HG02678 (cell line): ENCODE measurements at regions not wholly inside any gene's neighbourhood (a gene's known extent, or its start where the extent isn't known, plus 50 kb on each side); places are given as distances from the start of the nearest gene placed in this dataset.
"Not testable (repeated sequence)": the region's sequence is repeated elsewhere in the genome, so short reads cannot be mapped to it uniquely, and the experiment has no call there.

Source experiments
- ATAC-seq: cut with Tn5 transposase; IDR thresholded peaks from one replicate; pipeline ENCODE4 v1.9.1; 2021; ENCODE audit warnings: mild to moderate bottlenecking, moderate library complexity; ENCODE audit not compliant: unreplicated experiment

DNA sequence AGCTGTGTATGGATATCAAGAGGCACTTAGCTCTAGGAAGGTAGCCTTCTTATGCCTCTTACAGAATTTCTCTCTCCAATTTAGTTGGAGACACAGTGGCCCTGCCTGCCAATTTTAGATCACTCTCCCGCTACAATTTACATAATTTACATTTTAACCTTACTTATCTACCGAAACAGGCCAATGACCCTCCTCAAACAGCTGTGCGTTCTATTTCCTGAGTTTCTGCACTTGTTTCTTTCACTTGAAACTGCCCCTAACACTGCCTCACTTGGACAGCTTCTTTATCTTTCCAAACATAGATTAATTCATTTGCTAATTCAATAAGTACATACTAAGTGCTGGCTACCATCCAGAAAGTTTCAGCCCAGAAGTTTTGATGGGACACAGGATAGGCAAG, 52.9 kb upstream of the HDDC2 start:
- peak; percentile 59 for ATAC-seq

DNA sequence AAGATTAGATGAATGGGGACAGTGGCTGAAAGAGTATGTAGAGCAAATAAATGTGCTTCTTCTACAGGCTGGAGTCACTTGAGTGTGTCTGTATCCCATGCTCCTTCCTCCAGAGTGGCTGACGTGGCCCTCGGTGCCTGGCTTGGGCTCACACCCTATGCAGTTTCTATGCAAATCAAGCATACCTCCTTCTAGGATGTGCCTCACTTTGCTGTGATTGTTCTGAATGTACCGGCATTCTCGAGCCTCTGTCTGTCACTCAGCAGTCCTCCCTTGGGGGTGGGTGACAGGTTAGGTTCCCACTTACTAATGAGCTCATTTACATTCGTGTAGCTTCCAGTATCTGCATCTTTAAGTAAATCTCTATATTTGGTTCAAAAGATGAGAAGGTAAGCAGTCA, 55.1 kb upstream of the HDDC2 start:
- ATAC-seq, result peak; percentile 51

GRCh38 chr6:125357515-125358256, 55.9 kb upstream of the HDDC2 start:
- peak; percentile 55 for ATAC-seq

GRCh38 chr6:125358898-125359297, 57.1 kb upstream of the HDDC2 start:
- no peak for ATAC-seq

DNA sequence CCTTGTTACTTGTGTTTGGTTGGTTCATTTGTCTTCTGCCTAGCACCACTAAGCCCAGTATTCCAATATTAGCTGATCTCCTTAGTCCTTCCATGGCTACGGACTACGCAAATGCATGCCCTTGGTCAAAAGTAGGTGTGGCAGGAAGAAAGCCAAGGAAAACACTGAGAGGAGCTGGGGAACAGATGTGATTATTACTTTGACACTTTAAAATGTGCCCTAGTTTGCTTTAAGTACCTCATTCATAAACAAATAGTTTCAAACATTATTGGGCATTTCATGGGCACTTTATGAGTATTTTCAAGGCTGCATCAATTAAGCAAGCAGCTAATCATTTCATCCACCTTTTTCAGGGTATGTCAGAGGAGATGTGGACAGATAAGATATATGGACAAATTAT, 60.1 kb upstream of the HDDC2 start:
- ATAC-seq, result no peak

- ATAC-seq, result no peak
Observed at GRCh38 chr6:125363039-125363823, 61.5 kb upstream of the HDDC2 start.

GRCh38 chr6:125363824-125364165, 62.0 kb upstream of the HDDC2 start:
- ATAC-seq, result no peak

GRCh38 chr6:125365230-125365629, 63.5 kb upstream of the HDDC2 start:
- ATAC-seq, result no peak

- ATAC-seq, result no peak
Observed at GRCh38 chr6:125367036-125367782, 65.4 kb upstream of the HDDC2 start.

DNA sequence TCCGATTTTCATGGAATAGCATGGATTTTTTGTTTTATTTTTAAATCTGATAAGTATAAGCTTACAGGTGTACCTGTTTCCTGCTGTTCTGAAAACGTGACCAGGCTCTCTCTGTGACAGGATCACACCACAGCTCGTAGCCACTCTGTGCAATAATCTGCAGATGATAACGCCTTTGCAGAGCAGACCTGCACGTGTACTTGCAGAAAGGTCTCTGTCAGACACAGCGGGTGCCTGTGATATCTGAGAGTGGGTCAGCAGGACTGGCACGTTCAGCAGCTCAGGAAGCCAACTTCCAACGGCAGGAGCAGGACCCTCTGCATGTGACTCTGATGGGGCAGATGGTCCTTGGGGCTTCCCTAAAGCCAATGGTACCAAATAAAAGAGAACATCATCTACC, 68.6 kb upstream of the HDDC2 start:
- no peak for ATAC-seq

DNA sequence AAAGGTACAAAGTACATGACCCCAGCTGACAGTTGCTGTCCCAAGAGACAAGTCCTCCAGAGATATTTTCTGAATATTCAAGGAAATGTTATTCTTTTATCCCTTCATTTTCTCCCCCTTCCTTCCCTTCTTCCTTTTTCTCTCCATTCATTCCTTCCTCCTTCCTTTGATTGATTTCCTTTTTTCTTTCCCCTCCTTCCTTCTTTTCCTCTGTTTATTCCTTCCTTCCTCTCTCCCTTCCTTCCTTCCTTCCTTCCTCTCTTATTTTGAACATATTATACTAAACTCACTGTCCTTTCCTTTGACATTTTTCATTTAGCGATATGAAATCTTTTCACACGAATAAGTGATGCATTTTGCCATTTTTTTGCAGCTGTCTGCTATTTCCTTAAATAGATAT, 73.2 kb upstream of the HDDC2 start:
- no peak for ATAC-seq

DNA sequence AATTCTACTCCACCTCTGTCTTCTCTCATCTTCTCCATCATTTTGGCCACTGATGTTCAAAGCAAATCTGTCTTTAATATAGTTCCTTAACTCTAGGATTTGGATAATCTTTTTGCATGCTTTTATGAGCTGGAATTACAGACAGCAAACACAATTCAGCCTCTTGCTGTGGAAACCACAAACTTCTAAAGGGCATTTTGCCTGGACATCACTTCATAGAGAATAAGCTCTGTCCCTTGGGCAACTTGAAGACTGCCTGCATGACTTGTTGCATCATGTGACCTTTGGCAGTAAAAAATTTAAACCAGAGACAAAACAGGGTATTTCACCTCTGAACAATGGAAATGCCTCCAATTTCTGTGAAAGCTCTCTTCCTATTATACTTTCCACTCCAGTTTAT, 74.1 kb upstream of the HDDC2 start:
- ATAC-seq, result no peak

- ATAC-seq, result no peak
Observed at GRCh38 chr6:125377621-125378020, 75.9 kb upstream of the HDDC2 start.

DNA sequence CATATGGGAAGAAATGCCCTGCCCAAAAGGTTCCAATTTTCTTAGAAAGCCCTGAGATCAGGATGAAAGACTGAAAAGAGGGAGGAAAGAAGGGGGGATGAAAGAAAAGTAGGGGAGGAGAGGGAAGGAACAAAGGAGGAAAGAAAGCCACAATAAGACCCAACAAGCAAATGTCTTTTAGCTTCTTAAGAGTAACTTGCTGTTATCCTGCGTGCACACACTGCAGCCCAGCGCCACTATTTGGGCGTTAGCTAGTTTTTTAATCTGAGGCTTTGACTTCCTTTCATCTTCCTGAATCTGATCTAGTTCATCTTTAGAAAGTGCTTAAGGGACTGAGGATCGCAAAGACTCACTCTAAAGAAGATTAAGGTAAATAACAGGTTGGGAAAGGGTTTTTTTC, 77.4 kb upstream of the HDDC2 start:
- no peak for ATAC-seq

- no peak for ATAC-seq
Observed at GRCh38 chr6:125380474-125380873, 78.7 kb upstream of the HDDC2 start.

- ATAC-seq, result not testable (repeated sequence)
Observed at GRCh38 chr6:125386337-125386736, 84.6 kb upstream of the HDDC2 start.

- ATAC-seq, result no peak
Observed at GRCh38 chr6:125392682-125393081, 90.9 kb upstream of the HDDC2 start.

DNA sequence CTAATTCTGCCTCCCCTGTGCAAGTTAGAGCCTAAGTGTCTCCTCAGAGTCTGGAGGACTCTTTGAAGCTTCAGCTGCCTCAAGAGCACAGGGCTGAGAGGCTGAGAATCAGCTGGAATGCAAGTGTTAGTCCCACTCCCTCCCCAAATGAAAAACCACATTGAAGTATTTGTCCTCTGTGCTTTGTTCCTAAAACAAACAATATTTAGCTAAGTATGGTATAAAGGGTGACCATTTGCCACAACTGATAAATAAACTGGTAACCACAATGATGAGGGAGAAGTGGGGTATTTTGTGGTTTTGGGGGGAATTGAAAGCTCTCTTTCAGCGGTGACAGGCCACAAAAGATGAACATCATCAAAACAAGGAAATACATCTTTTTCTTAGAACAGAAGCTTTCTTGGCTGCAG, 91.7 kb upstream of the HDDC2 start:
- ATAC-seq, result peak; percentile 65

DNA sequence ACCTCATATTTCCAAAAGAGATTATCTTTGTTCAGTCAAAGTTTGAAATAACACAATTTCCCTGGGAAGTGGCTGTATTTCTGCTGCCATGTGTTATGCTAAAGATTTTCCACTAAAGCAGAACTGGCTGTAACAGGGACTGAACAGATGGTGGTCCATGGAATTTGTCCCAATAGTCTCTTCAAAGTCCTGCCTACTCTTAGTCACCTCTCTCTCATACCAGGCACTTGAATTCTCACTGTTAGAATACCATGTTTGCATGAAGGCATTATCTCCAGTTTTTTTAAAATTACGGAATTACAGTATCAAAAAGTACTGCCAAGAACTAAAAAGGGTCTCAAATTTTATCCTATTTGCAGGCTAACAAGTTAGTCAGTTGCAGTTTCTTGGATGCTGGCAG, 105.0 kb upstream of the HDDC2 start:
- no peak for ATAC-seq

GRCh38 chr6:125414507-125414906, 112.7 kb upstream of the HDDC2 start:
- no peak for ATAC-seq

- ATAC-seq, result no peak
Observed at GRCh38 chr6:125415913-125416312, 114.1 kb upstream of the HDDC2 start.

DNA sequence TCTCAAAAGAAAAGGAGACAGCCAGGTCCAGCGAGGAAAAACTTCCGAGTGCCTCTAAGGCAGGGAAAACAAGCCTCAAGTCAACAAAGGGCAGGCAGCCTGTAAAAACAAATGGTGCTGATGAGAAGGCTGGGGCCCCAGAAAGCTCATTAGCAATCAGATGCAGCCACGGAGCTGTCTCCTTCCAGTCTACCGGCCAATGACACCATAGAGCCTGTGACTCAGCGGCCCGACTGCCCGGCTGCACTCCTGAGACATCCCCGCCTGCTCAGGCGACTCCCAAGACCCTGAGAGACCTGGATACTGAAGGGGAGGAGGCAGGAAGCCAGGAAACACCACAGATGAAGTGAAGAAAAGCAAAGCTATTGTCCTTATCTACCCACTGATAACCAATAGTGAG, 120.1 kb upstream of the HDDC2 start:
- no peak for ATAC-seq
